Upper lobe of left lung (tissue), 6 donors: ENCODE measurements at regions not wholly inside any gene's neighbourhood (a gene's known extent, or its start where the extent isn't known, plus 50 kb on each side); places are given as distances from the start of the nearest gene placed in this dataset.

Experiments used
- ATAC-seq, 2 donors: fragments of 200-7000 bp; cut with Tn5 transposase; one replicate each; pipeline ENCODE4 v1.9.1; 2022; ENCODE audit warnings: mild to moderate bottlenecking in 2 of 2, moderate library complexity in 2 of 2; ENCODE audit not compliant: low FRiP score in 2 of 2
- DNase-seq, 2 donors: peaks; one replicate each; pipeline ENCODE4 v3.0.0-alpha.2; 2019 to 2020
- H3K27ac ChIP-seq, 4 donors: fragments of 200-600 bp; sonication (generic); one replicate each; pipeline ENCODE4 v1.5.1; 2016 to 2019
- H3K27me3 ChIP-seq, 4 donors: fragments of 200-600 bp; sonication (generic); one replicate each; pipeline ENCODE4 v1.5.1; 2017 to 2019
- H3K36me3 ChIP-seq, 4 donors: fragments of 200-600 bp; sonication (generic); one replicate each; pipeline ENCODE4 v1.5.1; 2016 to 2019
- H3K4me1 ChIP-seq, 4 donors: fragments of 200-600 bp; sonication (generic); one replicate each; pipeline ENCODE4 v1.5.1; 2018 to 2019
- H3K4me3 ChIP-seq, 4 donors: fragments of 200-600 bp; sonication (generic); one replicate each; pipeline ENCODE4 v1.5.1; 2017 to 2019; ENCODE audit warnings: mild to moderate bottlenecking in 2 of 4, moderate library complexity in 1 of 4
- H3K9me3 ChIP-seq, 4 donors: fragments of 200-600 bp; sonication (generic); one replicate each; pipeline ENCODE4 v1.5.1; 2018 to 2019
- EP300 ChIP-seq, 4 donors: sonication (generic); formaldehyde crosslinking; IDR thresholded peaks; one replicate each; pipeline ENCODE4 v1.5.1; 2017; ENCODE audit warnings: antibody characterized with exemption in 4 of 4, control low read depth in 2 of 4
- POLR2A ChIP-seq, 4 donors: fragments of 450-650 bp; IDR thresholded peaks; one replicate each; pipeline ENCODE4 v1.5.1; 2016 to 2017; ENCODE audit warnings: antibody characterized with exemption in 4 of 4, mild to moderate bottlenecking in 2 of 4
- POLR2AphosphoS5 ChIP-seq, 2 donors: sonication (generic); formaldehyde crosslinking; IDR thresholded peaks; one replicate each; pipeline ENCODE4 v1.5.1; 2017; ENCODE audit warnings: antibody characterized with exemption in 2 of 2
- WGBS, 2 donors: methylation state at CpG; one replicate each; pipeline ENCODE4 v1.1.5; 2017 to 2018; 5-methylcytosine and 5-hydroxymethylcytosine counted together
- TF ChIP-seq, protein P1 (sequence below), 6 experiments: fragments of 450-650 bp in 4 of 6; fragments of 200-600 bp in 2 of 6; sonication (generic) in 2 of 6; IDR thresholded peaks; one replicate each; pipeline ENCODE4 v1.5.1; 2016 to 2019; ENCODE audit warnings: antibody characterized with exemption in 6 of 6
- donor health status: DM: no; HTN: no; CAD: no; lungs with moderate emphysema.
- donor health status: DM: no; HTN: yes; CAD: no; lungs with severe emphysema.

DNA sequence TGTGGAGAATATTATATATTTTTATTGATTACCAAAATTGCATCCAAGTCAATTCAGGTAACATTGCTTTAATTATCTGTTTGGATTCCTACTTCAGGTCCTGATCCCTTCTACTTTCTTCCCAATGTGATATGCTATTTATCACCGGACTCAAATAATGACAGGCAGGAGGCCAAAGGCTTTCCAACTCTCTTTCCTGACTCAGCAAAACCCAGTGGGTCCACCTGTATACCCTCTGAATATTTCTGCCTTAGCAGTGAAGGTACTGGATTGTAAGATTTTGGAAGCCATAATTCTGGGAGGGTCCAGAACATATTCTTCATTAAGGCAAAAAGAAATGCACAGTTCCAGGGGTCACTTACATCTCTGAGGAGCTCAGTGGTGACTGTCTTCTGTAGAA, 260.2 kb upstream of the UBASH3B start:
- WGBS, 2 donors, result 91 to 96% methylated on average over 1 of the region's 1 CpG
- no peak for TF ChIP-seq EP300 (IDR thresholded peaks at IDR 0.05)
- H3K27me3 ChIP-seq, result no peaks in the 10 kb centered on the region
- no peak for ATAC-seq
- H3K27ac ChIP-seq, result no peak overlapping the region
- no peak overlapping the region for H3K4me3 ChIP-seq
- no peak for DNase-seq
- H3K36me3 ChIP-seq, result no peaks in the 10 kb centered on the region
- peaks cover 0 to 3% (median 0%) of the 10 kb centered on the region in 4 donors for H3K4me1 ChIP-seq
- peaks cover 0 to 1% (median 0%) of the 10 kb centered on the region in 4 donors for H3K9me3 ChIP-seq

DNA sequence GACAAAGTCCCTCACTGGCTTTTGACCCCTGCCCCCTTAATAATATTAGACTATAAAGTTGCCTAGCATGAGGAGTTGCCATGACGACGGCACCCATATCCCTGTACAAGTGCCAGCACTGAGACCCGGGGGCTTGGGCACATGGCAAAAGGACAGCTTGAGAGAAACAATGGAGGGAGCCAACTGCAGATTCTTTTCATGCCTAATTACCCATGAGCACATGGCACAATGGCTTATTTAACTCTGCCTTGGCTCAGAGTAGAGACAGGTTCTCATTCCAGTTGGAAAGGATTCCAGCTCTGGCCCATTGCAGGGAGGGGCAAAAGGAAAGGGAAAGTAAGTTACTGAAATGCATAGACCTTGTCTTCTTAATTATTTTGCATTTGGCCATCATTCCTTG, 261.2 kb upstream of the UBASH3B start:
- H3K27me3 ChIP-seq, result no peaks in the 10 kb centered on the region
- TF ChIP-seq POLR2A (IDR thresholded peaks at IDR 0.05) (no peak), POLR2AphosphoS5 (IDR thresholded peaks at IDR 0.05) (no peak), EP300 (IDR thresholded peaks at IDR 0.05) (no peak)
- TF ChIP-seq, protein P1, sequence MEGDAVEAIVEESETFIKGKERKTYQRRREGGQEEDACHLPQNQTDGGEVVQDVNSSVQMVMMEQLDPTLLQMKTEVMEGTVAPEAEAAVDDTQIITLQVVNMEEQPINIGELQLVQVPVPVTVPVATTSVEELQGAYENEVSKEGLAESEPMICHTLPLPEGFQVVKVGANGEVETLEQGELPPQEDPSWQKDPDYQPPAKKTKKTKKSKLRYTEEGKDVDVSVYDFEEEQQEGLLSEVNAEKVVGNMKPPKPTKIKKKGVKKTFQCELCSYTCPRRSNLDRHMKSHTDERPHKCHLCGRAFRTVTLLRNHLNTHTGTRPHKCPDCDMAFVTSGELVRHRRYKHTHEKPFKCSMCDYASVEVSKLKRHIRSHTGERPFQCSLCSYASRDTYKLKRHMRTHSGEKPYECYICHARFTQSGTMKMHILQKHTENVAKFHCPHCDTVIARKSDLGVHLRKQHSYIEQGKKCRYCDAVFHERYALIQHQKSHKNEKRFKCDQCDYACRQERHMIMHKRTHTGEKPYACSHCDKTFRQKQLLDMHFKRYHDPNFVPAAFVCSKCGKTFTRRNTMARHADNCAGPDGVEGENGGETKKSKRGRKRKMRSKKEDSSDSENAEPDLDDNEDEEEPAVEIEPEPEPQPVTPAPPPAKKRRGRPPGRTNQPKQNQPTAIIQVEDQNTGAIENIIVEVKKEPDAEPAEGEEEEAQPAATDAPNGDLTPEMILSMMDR (IDR thresholded peaks at IDR 0.05), result no peak
- no peak overlapping the region for H3K27ac ChIP-seq
- no peak overlapping the region for H3K4me3 ChIP-seq
- H3K9me3 ChIP-seq, result peaks cover 0 to 5% (median 0%) of the 10 kb centered on the region in 4 donors
- no peak for ATAC-seq
- DNase-seq, result no peak
- 84 to 93% methylated on average over 3 of the region's 3 CpGs for WGBS, 2 donors
- no peaks in the 10 kb centered on the region for H3K4me1 ChIP-seq
- no peaks in the 10 kb centered on the region for H3K36me3 ChIP-seq

GRCh38 chr11:122393209-122393860, 262.2 kb upstream of the UBASH3B start:
- H3K9me3 ChIP-seq, result peaks cover 0 to 5% (median 0%) of the 10 kb centered on the region in 4 donors
- H3K4me3 ChIP-seq, result no peak overlapping the region
- TF ChIP-seq EP300 (IDR thresholded peaks at IDR 0.05), result no peak
- TF ChIP-seq POLR2AphosphoS5 (IDR thresholded peaks at IDR 0.05), result no peak
- TF ChIP-seq, protein P1 (IDR thresholded peaks at IDR 0.05), result no peak
- no peak for TF ChIP-seq POLR2A (IDR thresholded peaks at IDR 0.05)
- no peaks in the 10 kb centered on the region for H3K27me3 ChIP-seq
- DNase-seq (no peak), ATAC-seq (peak in 1 of 2 donors; percentile 37)
- no peaks in the 10 kb centered on the region for H3K36me3 ChIP-seq
- H3K27ac ChIP-seq, result no peak overlapping the region
- 90 to 96% methylated on average over 4 of the region's 4 CpGs for WGBS, 2 donors
- H3K4me1 ChIP-seq, result no peaks in the 10 kb centered on the region

GRCh38 chr11:122392508-122392907, 263.0 kb upstream of the UBASH3B start:
- ATAC-seq, result no peak
- TF ChIP-seq, protein P1 (IDR thresholded peaks at IDR 0.05), result no peak
- TF ChIP-seq POLR2AphosphoS5 (IDR thresholded peaks at IDR 0.05), result no peak
- no peak for TF ChIP-seq EP300 (IDR thresholded peaks at IDR 0.05)
- TF ChIP-seq POLR2A (IDR thresholded peaks at IDR 0.05), result no peak
- WGBS, 2 donors, result 73 to 78% methylated on average over 3 of the region's 3 CpGs

GRCh38 chr11:122391049-122391448, 264.5 kb upstream of the UBASH3B start:
- H3K4me3 ChIP-seq, result no peak overlapping the region
- peaks cover 0 to 5% (median 0%) of the 10 kb centered on the region in 4 donors for H3K9me3 ChIP-seq
- no peaks in the 10 kb centered on the region for H3K4me1 ChIP-seq
- no peak for DNase-seq
- no peaks in the 10 kb centered on the region for H3K36me3 ChIP-seq
- TF ChIP-seq, protein P1 (IDR thresholded peaks at IDR 0.05), result no peak
- no peak for TF ChIP-seq EP300 (IDR thresholded peaks at IDR 0.05)
- ATAC-seq, result no peak
- no peak overlapping the region for H3K27ac ChIP-seq
- H3K27me3 ChIP-seq, result no peaks in the 10 kb centered on the region

More at GRCh38 chr11:122392508-122392907, 263.0 kb upstream of the UBASH3B start:
- H3K4me1 ChIP-seq, result no peaks in the 10 kb centered on the region
- H3K27ac ChIP-seq, result no peak overlapping the region
- H3K9me3 ChIP-seq, result peaks cover 0 to 5% (median 0%) of the 10 kb centered on the region in 4 donors
- DNase-seq, result no peak
- no peak overlapping the region for H3K4me3 ChIP-seq
- no peaks in the 10 kb centered on the region for H3K27me3 ChIP-seq
- H3K36me3 ChIP-seq, result no peaks in the 10 kb centered on the region
